ENCODE measurements at regions not wholly inside any gene's neighbourhood (a gene's known extent, or its start where the extent isn't known, plus 50 kb on each side); places are given as distances from the start of the nearest gene placed in this dataset.

- TF ChIP-seq Cebpa-rat (IDR thresholded peaks at IDR 0.05): no peak
- Histone ChIP-seq H3K4me2 (no peak overlapping the region), H3K9ac (no peak overlapping the region), H3K4me1 (no peaks in the 10 kb centered on the region), H4K20me1 (no peaks in the 10 kb centered on the region), H3K36me3 (no peaks in the 10 kb centered on the region), H3K4me3 (no peak overlapping the region), H3K9me3 (no peaks in the 10 kb centered on the region), H3K27ac (no peak overlapping the region), H3K27me3 (no peaks in the 10 kb centered on the region)
Measured at GRCh38 chr5:101676646-101677045, 619.4 kb downstream of the SLCO4C1 start.

- Histone ChIP-seq H3K4me3 (no peak overlapping the region), H3K27me3 (no peaks in the 10 kb centered on the region), H3K4me1 (no peaks in the 10 kb centered on the region), H4K20me1 (no peaks in the 10 kb centered on the region), H3K36me3 (no peaks in the 10 kb centered on the region), H3K9ac (no peak overlapping the region), H3K9me3 (no peaks in the 10 kb centered on the region), H3K27ac (no peak overlapping the region), H3K4me2 (no peak overlapping the region)
- no peak for TF ChIP-seq Cebpa-rat (IDR thresholded peaks at IDR 0.05)
Measured at GRCh38 chr5:101675510-101676219, 620.4 kb downstream of the SLCO4C1 start.

- no peak overlapping the region for H3K27ac ChIP-seq
- no peak for TF ChIP-seq Cebpa-rat (IDR thresholded peaks at IDR 0.05)
- H3K27me3 ChIP-seq: no peaks in the 10 kb centered on the region
- H3K4me3 ChIP-seq: no peak overlapping the region
- no peaks in the 10 kb centered on the region for H3K4me1 ChIP-seq
- H3K4me2 ChIP-seq: no peak overlapping the region
- no peaks in the 10 kb centered on the region for H3K9me3 ChIP-seq
- H3K9ac ChIP-seq: no peak overlapping the region
- H4K20me1 ChIP-seq: no peaks in the 10 kb centered on the region
- H3K36me3 ChIP-seq: no peaks in the 10 kb centered on the region
Measured at GRCh38 chr5:101673120-101673519, 623.0 kb downstream of the SLCO4C1 start.

- TF ChIP-seq Cebpa-rat (IDR thresholded peaks at IDR 0.05): no peak
- H3K27me3 ChIP-seq: no peaks in the 10 kb centered on the region
- no peaks in the 10 kb centered on the region for H3K36me3 ChIP-seq
- H3K4me1 ChIP-seq: no peaks in the 10 kb centered on the region
- no peaks in the 10 kb centered on the region for H3K9me3 ChIP-seq
- H3K4me2 ChIP-seq: no peak overlapping the region
- no peak overlapping the region for H3K4me3 ChIP-seq
- no peak overlapping the region for H3K9ac ChIP-seq
- no peak overlapping the region for H3K27ac ChIP-seq
- no peaks in the 10 kb centered on the region for H4K20me1 ChIP-seq
Measured at GRCh38 chr5:101664071-101664791, 631.9 kb downstream of the SLCO4C1 start.

- Histone ChIP-seq H3K27ac (no peak overlapping the region), H3K4me3 (no peak overlapping the region), H3K9me3 (no peaks in the 10 kb centered on the region), H3K4me2 (no peak overlapping the region), H4K20me1 (no peaks in the 10 kb centered on the region), H3K4me1 (no peaks in the 10 kb centered on the region), H3K27me3 (no peaks in the 10 kb centered on the region), H3K36me3 (no peaks in the 10 kb centered on the region), H3K9ac (no peak overlapping the region)
- no peak for TF ChIP-seq Cebpa-rat (IDR thresholded peaks at IDR 0.05)
Measured at GRCh38 chr5:101663543-101663942, 632.5 kb downstream of the SLCO4C1 start.

GRCh38 chr5:101662263-101662662, 633.8 kb downstream of the SLCO4C1 start:
- H3K27me3 ChIP-seq: no peaks in the 10 kb centered on the region
- no peak overlapping the region for H3K27ac ChIP-seq
- H3K9me3 ChIP-seq: no peaks in the 10 kb centered on the region
- H4K20me1 ChIP-seq: no peaks in the 10 kb centered on the region
- no peak overlapping the region for H3K4me2 ChIP-seq
- H3K36me3 ChIP-seq: no peaks in the 10 kb centered on the region
- no peaks in the 10 kb centered on the region for H3K4me1 ChIP-seq
- no peak overlapping the region for H3K4me3 ChIP-seq
- no peak overlapping the region for H3K9ac ChIP-seq
- no peak for TF ChIP-seq Cebpa-rat (IDR thresholded peaks at IDR 0.05)

GRCh38 chr5:101658433-101658832, 637.7 kb downstream of the SLCO4C1 start:
- H3K27me3 ChIP-seq: no peaks in the 10 kb centered on the region
- H3K9ac ChIP-seq: no peak overlapping the region
- no peak overlapping the region for H3K4me2 ChIP-seq
- H4K20me1 ChIP-seq: no peaks in the 10 kb centered on the region
- no peaks in the 10 kb centered on the region for H3K36me3 ChIP-seq
- no peaks in the 10 kb centered on the region for H3K4me1 ChIP-seq
- H3K4me3 ChIP-seq: no peak overlapping the region
- no peaks in the 10 kb centered on the region for H3K9me3 ChIP-seq
- no peak overlapping the region for H3K27ac ChIP-seq
- TF ChIP-seq Cebpa-rat (IDR thresholded peaks at IDR 0.05): no peak

- H3K4me1 ChIP-seq: no peaks in the 10 kb centered on the region
- H3K27me3 ChIP-seq: no peaks in the 10 kb centered on the region
- no peak overlapping the region for H3K27ac ChIP-seq
- no peak overlapping the region for H3K9ac ChIP-seq
- no peak for TF ChIP-seq Cebpa-rat (IDR thresholded peaks at IDR 0.05)
- no peak overlapping the region for H3K4me2 ChIP-seq
- H3K9me3 ChIP-seq: no peaks in the 10 kb centered on the region
- no peaks in the 10 kb centered on the region for H4K20me1 ChIP-seq
- no peaks in the 10 kb centered on the region for H3K36me3 ChIP-seq
- no peak overlapping the region for H3K4me3 ChIP-seq
Measured at GRCh38 chr5:101653996-101654395, 642.1 kb downstream of the SLCO4C1 start.

GRCh38 chr5:101647861-101648260, 648.2 kb downstream of the SLCO4C1 start:
- Histone ChIP-seq H3K27ac (no peak overlapping the region), H3K4me1 (no peaks in the 10 kb centered on the region), H3K36me3 (no peaks in the 10 kb centered on the region), H4K20me1 (no peaks in the 10 kb centered on the region), H3K4me2 (no peak overlapping the region), H3K9me3 (no peaks in the 10 kb centered on the region), H3K27me3 (no peaks in the 10 kb centered on the region), H3K4me3 (no peak overlapping the region), H3K9ac (no peak overlapping the region)
- no peak for TF ChIP-seq Cebpa-rat (IDR thresholded peaks at IDR 0.05)

GRCh38 chr5:101643794-101644193, 652.3 kb downstream of the SLCO4C1 start:
- no peak overlapping the region for H3K4me3 ChIP-seq
- no peaks in the 10 kb centered on the region for H3K9me3 ChIP-seq
- no peaks in the 10 kb centered on the region for H3K27me3 ChIP-seq
- no peak overlapping the region for H3K9ac ChIP-seq
- no peaks in the 10 kb centered on the region for H3K36me3 ChIP-seq
- TF ChIP-seq Cebpa-rat (IDR thresholded peaks at IDR 0.05): no peak
- H3K27ac ChIP-seq: no peak overlapping the region
- H3K4me2 ChIP-seq: no peak overlapping the region
- no peaks in the 10 kb centered on the region for H4K20me1 ChIP-seq
- H3K4me1 ChIP-seq: no peaks in the 10 kb centered on the region

Measured in BLaER1 (cell line).